BE2C (cell line): ENCODE measurements at regions not wholly inside any gene's neighbourhood (a gene's known extent, or its start where the extent isn't known, plus 50 kb on each side); places are given as distances from the start of the nearest gene placed in this dataset.
"Not testable (repeated sequence)": the region's sequence is repeated elsewhere in the genome, so short reads cannot be mapped to it uniquely, and the experiment has no call there.

Experiments
- DNase-seq: peaks from one replicate; pipeline ENCODE4 v3.0.0-alpha.2; 2020
- H3K27me3 ChIP-seq: fragments of 250-450 bp; sonication (Bioruptor Pico); 2 replicates; pipeline ENCODE4 v1.5.1; 2020; ENCODE audit warnings: mild to moderate bottlenecking
- H3K36me3 ChIP-seq: fragments of 250-450 bp; sonication (Bioruptor Pico); 2 replicates; pipeline ENCODE4 v1.5.1; 2020; ENCODE audit warnings: mild to moderate bottlenecking
- H3K4me1 ChIP-seq: fragments of 250-450 bp; sonication (Bioruptor Pico); 2 replicates; pipeline ENCODE4 v1.5.1; 2020
- H3K4me3 ChIP-seq: 2 replicates; pipeline ENCODE4 v1.5.1; 2011; ENCODE audit warnings: low read depth, low read length
- H3K9me3 ChIP-seq: fragments of 250-450 bp; sonication (Bioruptor Pico); 2 replicates; pipeline ENCODE4 v1.5.1; 2020
- TF ChIP-seq, protein P1 (sequence below): IDR thresholded peaks from 2 replicates; pipeline ENCODE4 v1.5.1; 2012; ENCODE audit warnings: mild to moderate bottlenecking, low read depth, low read length

GRCh38 chr6:4264081-4264480, 128.7 kb upstream of the ECI2 start:
- TF ChIP-seq, protein P1, sequence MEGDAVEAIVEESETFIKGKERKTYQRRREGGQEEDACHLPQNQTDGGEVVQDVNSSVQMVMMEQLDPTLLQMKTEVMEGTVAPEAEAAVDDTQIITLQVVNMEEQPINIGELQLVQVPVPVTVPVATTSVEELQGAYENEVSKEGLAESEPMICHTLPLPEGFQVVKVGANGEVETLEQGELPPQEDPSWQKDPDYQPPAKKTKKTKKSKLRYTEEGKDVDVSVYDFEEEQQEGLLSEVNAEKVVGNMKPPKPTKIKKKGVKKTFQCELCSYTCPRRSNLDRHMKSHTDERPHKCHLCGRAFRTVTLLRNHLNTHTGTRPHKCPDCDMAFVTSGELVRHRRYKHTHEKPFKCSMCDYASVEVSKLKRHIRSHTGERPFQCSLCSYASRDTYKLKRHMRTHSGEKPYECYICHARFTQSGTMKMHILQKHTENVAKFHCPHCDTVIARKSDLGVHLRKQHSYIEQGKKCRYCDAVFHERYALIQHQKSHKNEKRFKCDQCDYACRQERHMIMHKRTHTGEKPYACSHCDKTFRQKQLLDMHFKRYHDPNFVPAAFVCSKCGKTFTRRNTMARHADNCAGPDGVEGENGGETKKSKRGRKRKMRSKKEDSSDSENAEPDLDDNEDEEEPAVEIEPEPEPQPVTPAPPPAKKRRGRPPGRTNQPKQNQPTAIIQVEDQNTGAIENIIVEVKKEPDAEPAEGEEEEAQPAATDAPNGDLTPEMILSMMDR, result no peak
- Histone ChIP-seq H3K9me3 (no peaks in the 10 kb centered on the region), H3K4me1 (no peaks in the 10 kb centered on the region), H3K27me3 (no peaks in the 10 kb centered on the region), H3K4me3 (no peak overlapping the region), H3K36me3 (no peaks in the 10 kb centered on the region)
- no peak for DNase-seq

DNA sequence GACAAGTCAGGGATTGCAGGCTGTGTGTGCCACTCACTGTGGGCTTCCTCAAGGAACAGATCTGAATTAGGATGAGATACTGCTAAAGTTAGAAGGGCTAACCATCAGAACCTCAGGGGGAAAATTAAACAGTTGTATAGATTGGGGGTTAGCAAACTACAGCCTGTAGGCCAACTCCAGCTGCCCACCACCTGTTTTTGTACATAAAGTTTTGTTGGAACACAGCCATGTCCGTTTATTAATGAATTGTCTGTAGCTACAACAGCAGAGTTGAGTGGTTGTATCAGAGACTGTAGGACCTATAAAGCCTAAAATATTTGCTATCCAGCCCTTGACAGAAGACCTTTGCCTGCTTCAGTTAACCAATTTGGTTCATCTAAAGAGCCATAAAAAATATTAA, 127.2 kb upstream of the ECI2 start:
- Histone ChIP-seq H3K27me3 (no peaks in the 10 kb centered on the region), H3K4me3 (no peak overlapping the region), H3K4me1 (no peaks in the 10 kb centered on the region), H3K9me3 (no peaks in the 10 kb centered on the region), H3K36me3 (no peaks in the 10 kb centered on the region)
- no peak for DNase-seq
- TF ChIP-seq, protein P1, result no peak

GRCh38 chr6:4259391-4259790, 124.0 kb upstream of the ECI2 start:
- no peaks in the 10 kb centered on the region for H3K36me3 ChIP-seq
- H3K4me1 ChIP-seq, result no peaks in the 10 kb centered on the region
- no peak for DNase-seq
- TF ChIP-seq, protein P1, result no peak
- no peaks in the 10 kb centered on the region for H3K27me3 ChIP-seq
- no peak overlapping the region for H3K4me3 ChIP-seq
- no peaks in the 10 kb centered on the region for H3K9me3 ChIP-seq

DNA sequence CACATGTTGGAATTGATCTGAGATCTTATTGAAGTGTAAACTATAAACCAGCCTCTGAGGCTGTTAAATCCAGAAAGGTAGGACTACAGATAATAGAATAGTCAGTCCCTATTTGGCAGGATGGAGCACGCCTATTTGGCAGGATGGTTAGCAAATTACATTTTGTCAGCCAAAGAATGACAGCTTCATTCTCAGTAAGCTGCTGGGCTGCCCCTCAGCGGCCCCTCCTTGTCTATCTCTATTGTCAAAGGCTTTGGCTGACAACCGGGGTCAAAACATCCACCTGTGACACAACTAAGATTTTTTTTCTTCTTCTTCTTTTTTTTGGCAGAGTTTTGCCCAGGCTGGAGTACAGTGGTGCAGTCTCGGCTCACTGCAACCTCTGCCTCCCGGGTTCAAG, 123.4 kb upstream of the ECI2 start:
- H3K9me3 ChIP-seq, result no peaks in the 10 kb centered on the region
- no peak for DNase-seq
- no peaks in the 10 kb centered on the region for H3K36me3 ChIP-seq
- TF ChIP-seq, protein P1, result no peak
- H3K4me1 ChIP-seq, result no peaks in the 10 kb centered on the region
- no peaks in the 10 kb centered on the region for H3K27me3 ChIP-seq
- H3K4me3 ChIP-seq, result no peak overlapping the region

DNA sequence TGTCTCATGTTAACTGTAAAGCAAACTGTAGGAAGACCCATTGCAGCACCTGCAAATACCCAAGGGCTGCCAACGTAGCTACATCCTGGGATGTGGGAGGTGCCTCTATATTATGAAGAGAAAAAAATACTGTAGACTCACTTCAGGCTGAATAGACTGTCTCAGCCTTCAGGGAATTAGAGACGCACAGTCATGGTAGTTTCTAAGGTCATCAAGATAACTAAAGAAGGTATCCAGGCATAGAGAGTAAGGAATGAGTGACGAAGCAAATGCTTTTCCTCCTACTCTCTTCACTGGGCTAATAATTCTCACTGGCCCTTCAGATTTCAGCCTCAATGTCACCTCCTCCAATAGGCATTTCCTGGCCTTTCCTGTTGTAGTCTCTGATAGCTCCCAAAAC, 121.6 kb upstream of the ECI2 start:
- DNase-seq, result no peak
- no peaks in the 10 kb centered on the region for H3K36me3 ChIP-seq
- no peaks in the 10 kb centered on the region for H3K9me3 ChIP-seq
- TF ChIP-seq, protein P1, result no peak
- no peak overlapping the region for H3K4me3 ChIP-seq
- no peaks in the 10 kb centered on the region for H3K27me3 ChIP-seq
- H3K4me1 ChIP-seq, result no peaks in the 10 kb centered on the region

- H3K36me3 ChIP-seq, result no peaks in the 10 kb centered on the region
- TF ChIP-seq, protein P1, result no peak
- DNase-seq, result no peak
- H3K4me1 ChIP-seq, result no peaks in the 10 kb centered on the region
- H3K27me3 ChIP-seq, result no peaks in the 10 kb centered on the region
- H3K9me3 ChIP-seq, result no peaks in the 10 kb centered on the region
- no peak overlapping the region for H3K4me3 ChIP-seq
These were observed 118.3 kb upstream of the ECI2 start for GRCh38 chr6:4253604-4254231.

GRCh38 chr6:4252445-4252844, 117.1 kb upstream of the ECI2 start:
- H3K36me3 ChIP-seq, H3K4me3 ChIP-seq, DNase-seq, H3K9me3 ChIP-seq, H3K4me1 ChIP-seq, H3K27me3 ChIP-seq: not testable (repeated sequence)
